HL-60/S4 treated with retinoic acid at 250 ng/mL for 4 days and 3 days (cell line): ENCODE measurements at regions not wholly inside any gene's neighbourhood (a gene's known extent, or its start where the extent isn't known, plus 50 kb on each side); places are given as distances from the start of the nearest gene placed in this dataset.
"Not testable (repeated sequence)": the region's sequence is repeated elsewhere in the genome, so short reads cannot be mapped to it uniquely, and the experiment has no call there.

ENCODE experiments used
- in situ Hi-C: fragments of 300-500 bp; cut with MboI; formaldehyde crosslinking; loops from 2 replicates; pipeline ENCODE4 v1.7.0; 2022; ENCODE audit warnings: low sequenced_read_pairs

GRCh38 chr11:82536706-82537105, 197.0 kb downstream of the FAM181B start:
- in situ Hi-C loops = no loop called here

GRCh38 chr11:82533628-82534327, 199.9 kb downstream of the FAM181B start:
- in situ Hi-C loops = no loop called here

- in situ Hi-C loops = no loop called here
Observed at GRCh38 chr11:82529936-82530335, 203.7 kb downstream of the FAM181B start.

- in situ Hi-C loops = no loop called here
Observed at GRCh38 chr11:82527081-82527584, 206.5 kb downstream of the FAM181B start.

GRCh38 chr11:82523141-82523540, 210.5 kb downstream of the FAM181B start:
- in situ Hi-C loops = no loop called here

GRCh38 chr11:82521427-82521826, 212.2 kb downstream of the FAM181B start:
- in situ Hi-C loops = no loop called here

- in situ Hi-C loops = no loop called here
Observed at GRCh38 chr11:82507288-82507687, 226.4 kb downstream of the FAM181B start.

- in situ Hi-C loops = no loop called here
Observed at GRCh38 chr11:82505379-82505778, 228.3 kb downstream of the FAM181B start.

GRCh38 chr11:82501174-82501573, 232.5 kb downstream of the FAM181B start:
- in situ Hi-C loops = not testable (repeated sequence)

GRCh38 chr11:82494988-82495432, 238.7 kb downstream of the FAM181B start:
- in situ Hi-C loops = no loop called here

GRCh38 chr11:82474876-82475275, 258.8 kb downstream of the FAM181B start:
- in situ Hi-C loops = no loop called here

- in situ Hi-C loops = no loop called here
Observed at GRCh38 chr11:82465481-82465880, 268.2 kb downstream of the FAM181B start.

- in situ Hi-C loops = no loop called here
Observed at GRCh38 chr11:82462608-82463242, 270.9 kb downstream of the FAM181B start.

GRCh38 chr11:82458761-82459160, 274.9 kb downstream of the FAM181B start:
- in situ Hi-C loops = no loop called here

GRCh38 chr11:82458147-82458546, 275.5 kb downstream of the FAM181B start:
- in situ Hi-C loops = no loop called here

- in situ Hi-C loops = no loop called here
Observed at GRCh38 chr11:82450996-82451395, 282.7 kb downstream of the FAM181B start.

- in situ Hi-C loops = no loop called here
Observed at GRCh38 chr11:82406611-82407010, 327.1 kb downstream of the FAM181B start.

- in situ Hi-C loops = no loop called here
Observed at GRCh38 chr11:82405421-82405820, 328.2 kb downstream of the FAM181B start.

GRCh38 chr11:82404981-82405380, 328.7 kb downstream of the FAM181B start:
- in situ Hi-C loops = no loop called here

- in situ Hi-C loops = no loop called here
Observed at GRCh38 chr11:82403640-82404305, 329.9 kb downstream of the FAM181B start.

GRCh38 chr11:82398300-82398815, 335.3 kb downstream of the FAM181B start:
- in situ Hi-C loops = no loop called here

- in situ Hi-C loops = not testable (repeated sequence)
Observed at GRCh38 chr11:82396639-82397038, 337.0 kb downstream of the FAM181B start.
